ENCODE measurements at regions not wholly inside any gene's neighbourhood (a gene's known extent, or its start where the extent isn't known, plus 50 kb on each side); places are given as distances from the start of the nearest gene placed in this dataset.

DNA sequence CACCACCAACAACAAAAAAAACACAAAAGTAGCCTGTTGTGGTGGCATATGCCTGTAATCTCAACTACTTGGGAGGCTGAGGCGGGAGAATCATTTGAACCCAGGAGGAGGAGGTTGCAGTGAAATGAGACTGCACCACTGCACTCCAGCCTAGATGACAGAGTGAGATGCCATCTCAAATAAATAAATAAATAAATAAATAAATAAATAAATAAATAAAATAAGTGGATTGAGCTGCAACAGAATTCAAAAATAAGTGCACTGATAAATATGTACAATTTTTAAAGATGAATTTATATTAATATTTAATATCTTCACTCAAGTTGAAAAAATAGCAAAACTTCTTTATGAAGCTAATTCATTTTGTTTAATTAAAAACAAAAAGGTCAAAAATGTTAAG lies 259.6 kb downstream of the IRX2 start:
- POLR2A ChIA-PET = no interaction called here
- TF ChIP-seq CEBPB (IDR thresholded peaks at IDR 0.05; ENCODE audit: low read depth) = no peak
- TF ChIP-seq, protein P1, sequence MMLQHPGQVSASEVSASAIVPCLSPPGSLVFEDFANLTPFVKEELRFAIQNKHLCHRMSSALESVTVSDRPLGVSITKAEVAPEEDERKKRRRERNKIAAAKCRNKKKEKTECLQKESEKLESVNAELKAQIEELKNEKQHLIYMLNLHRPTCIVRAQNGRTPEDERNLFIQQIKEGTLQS (IDR thresholded peaks at IDR 0.05) = no peak
- TF ChIP-seq SP1 (IDR thresholded peaks at IDR 0.05; ENCODE audit: low read depth) = no peak

DNA sequence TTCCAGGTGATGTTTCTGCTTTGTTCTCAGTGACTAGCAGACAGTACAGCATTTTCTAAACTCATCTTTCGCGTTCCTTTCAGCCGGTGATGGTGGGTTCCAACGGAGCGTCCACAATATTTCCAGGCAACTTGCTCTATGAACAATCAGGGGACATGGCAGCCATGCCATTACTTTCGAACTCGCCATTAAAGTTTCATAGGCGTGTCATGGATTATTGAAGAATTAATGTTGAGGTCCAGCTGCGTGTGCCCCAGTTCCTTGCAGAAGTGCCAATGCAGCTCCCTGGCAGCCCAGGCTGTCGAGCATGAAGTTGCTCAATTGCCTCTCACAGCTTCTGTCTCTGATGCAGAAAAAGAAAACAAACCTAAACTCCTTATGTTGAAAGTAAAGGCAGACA lies 262.2 kb downstream of the IRX2 start:
- Histone ChIP-seq H3K9me3 (ENCODE audit: control insufficient read depth in 1 of 2, insufficient read depth in 1 of 2, low read depth in 1 of 2, low read length in 2 of 2) (peaks cover 11 to 16% of the 10 kb centered on the region in 2 experiments; a peak in 3 of 4 replicates), H3K9ac (ENCODE audit: low read length) (no peak overlapping the region), H3K9me2 (ENCODE audit: insufficient read depth) (no peaks in the 10 kb centered on the region), H4K20me1 (ENCODE audit: insufficient read depth) (no peaks in the 10 kb centered on the region), H3K27me3 (ENCODE audit: insufficient read depth, low read length) (no peaks in the 10 kb centered on the region), H3K4me1 (ENCODE audit: control insufficient read depth in 1 of 2, insufficient read depth in 2 of 2, low read length in 2 of 2) (no peaks in the 10 kb centered on the region), H2AFZ (ENCODE audit: low read depth, low read length, poor library complexity, severe bottlenecking) (no peak overlapping the region), H3K79me2 (ENCODE audit: insufficient read depth, low read length) (no peaks in the 10 kb centered on the region), H3K27ac (ENCODE audit: low read depth, low read length) (no peak overlapping the region), H3K4me2 (ENCODE audit: low read length) (no peak overlapping the region), H3K36me3 (ENCODE audit: control insufficient read depth in 1 of 2, insufficient read depth in 2 of 2, low read length in 2 of 2) (no peaks in the 10 kb centered on the region), H3K4me3 (replicated peaks in 1 of 2; ENCODE audit: low read depth in 1 of 2, low read length in 2 of 2) (no peak overlapping the region)
- intact Hi-C loops (cut with micrococcal nuclease) = no loop called here
- TF ChIP-seq POLR2A (IDR thresholded peaks at IDR 0.05; ENCODE audit: borderline replicate concordance, extremely low read depth, insufficient read depth, insufficient read length) (no peak), RAD21 (IDR thresholded peaks at IDR 0.05; ENCODE audit: low read depth) (no peak), EGR1 (IDR thresholded peaks at IDR 0.05; ENCODE audit: low read depth) (no peak), SIN3A (IDR thresholded peaks at IDR 0.05; ENCODE audit: low read depth) (no peak), JUND (IDR thresholded peaks at IDR 0.05) (no peak), ZFX (IDR thresholded peaks at IDR 0.05) (no peak), TCF7L2 (IDR thresholded peaks at IDR 0.05; ENCODE audit: borderline replicate concordance, extremely low read depth, insufficient read depth, insufficient read length) (no peak), ELF1 (IDR thresholded peaks at IDR 0.05; ENCODE audit: borderline replicate concordance, low read depth) (no peak), EZH2 (IDR thresholded peaks at IDR 0.05) (no peak), ZNF274 (IDR thresholded peaks at IDR 0.05; ENCODE audit: low read depth, low read length) (no peak), FOSL1 (IDR thresholded peaks at IDR 0.05; ENCODE audit: low read depth) (no peak), YY1 (IDR thresholded peaks at IDR 0.05; ENCODE audit: extremely low read depth, insufficient replicate concordance, low read depth, low read length) (no peak), SRF (IDR thresholded peaks at IDR 0.05; ENCODE audit: low read depth) (no peak), EZH2phosphoT487 (IDR thresholded peaks at IDR 0.05; ENCODE audit: borderline replicate concordance) (no peak), POLR2AphosphoS5 (IDR thresholded peaks at IDR 0.05; ENCODE audit: low read depth, low read length) (no peak)
- TF ChIP-seq, protein P2, sequence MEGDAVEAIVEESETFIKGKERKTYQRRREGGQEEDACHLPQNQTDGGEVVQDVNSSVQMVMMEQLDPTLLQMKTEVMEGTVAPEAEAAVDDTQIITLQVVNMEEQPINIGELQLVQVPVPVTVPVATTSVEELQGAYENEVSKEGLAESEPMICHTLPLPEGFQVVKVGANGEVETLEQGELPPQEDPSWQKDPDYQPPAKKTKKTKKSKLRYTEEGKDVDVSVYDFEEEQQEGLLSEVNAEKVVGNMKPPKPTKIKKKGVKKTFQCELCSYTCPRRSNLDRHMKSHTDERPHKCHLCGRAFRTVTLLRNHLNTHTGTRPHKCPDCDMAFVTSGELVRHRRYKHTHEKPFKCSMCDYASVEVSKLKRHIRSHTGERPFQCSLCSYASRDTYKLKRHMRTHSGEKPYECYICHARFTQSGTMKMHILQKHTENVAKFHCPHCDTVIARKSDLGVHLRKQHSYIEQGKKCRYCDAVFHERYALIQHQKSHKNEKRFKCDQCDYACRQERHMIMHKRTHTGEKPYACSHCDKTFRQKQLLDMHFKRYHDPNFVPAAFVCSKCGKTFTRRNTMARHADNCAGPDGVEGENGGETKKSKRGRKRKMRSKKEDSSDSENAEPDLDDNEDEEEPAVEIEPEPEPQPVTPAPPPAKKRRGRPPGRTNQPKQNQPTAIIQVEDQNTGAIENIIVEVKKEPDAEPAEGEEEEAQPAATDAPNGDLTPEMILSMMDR (IDR thresholded peaks at IDR 0.05 in 2 of 3, conservative IDR thresholded peaks at IDR 0.05 in 1 of 3; ENCODE audit: borderline replicate concordance in 1 of 3, insufficient read depth in 1 of 3, low read depth in 2 of 3, low read length in 2 of 3) = no peak
- TF ChIP-seq, protein P3, sequence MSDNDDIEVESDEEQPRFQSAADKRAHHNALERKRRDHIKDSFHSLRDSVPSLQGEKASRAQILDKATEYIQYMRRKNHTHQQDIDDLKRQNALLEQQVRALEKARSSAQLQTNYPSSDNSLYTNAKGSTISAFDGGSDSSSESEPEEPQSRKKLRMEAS (IDR thresholded peaks at IDR 0.05) = no peak
- TF ChIP-seq, protein P1 (IDR thresholded peaks at IDR 0.05) = no peak
- ChIA-PET CTCF (no interaction called here), RAD21 (ENCODE audit: low non-redundant PET in 1 of 2, low total read pairs in 2 of 2, uncharacterized antibody in 2 of 2, unreplicated experiment in 2 of 2) (no interaction called here), POLR2A (no interaction called here)
- DNase-seq (ENCODE audit: low read depth, low spot score) (no peak), ATAC-seq (no peak)
- BruUV-seq (replicated peaks) = no TSS peak

More for the DNA sequence above, 259.6 kb downstream of the IRX2 start:
- Histone ChIP-seq H3K9me3 (ENCODE audit: control insufficient read depth in 1 of 2, insufficient read depth in 1 of 2, low read depth in 1 of 2, low read length in 2 of 2) (peaks cover 14 to 31% of the 10 kb centered on the region in 2 experiments; a peak in 2 of 4 replicates), H3K36me3 (ENCODE audit: control insufficient read depth in 1 of 2, insufficient read depth in 2 of 2, low read length in 2 of 2) (no peaks in the 10 kb centered on the region), H3K27ac (ENCODE audit: low read depth, low read length) (no peak overlapping the region), H3K9me2 (ENCODE audit: insufficient read depth) (no peaks in the 10 kb centered on the region), H2AFZ (ENCODE audit: low read depth, low read length, poor library complexity, severe bottlenecking) (no peak overlapping the region), H3K79me2 (ENCODE audit: insufficient read depth, low read length) (no peaks in the 10 kb centered on the region), H3K4me2 (ENCODE audit: low read length) (no peak overlapping the region), H4K20me1 (ENCODE audit: insufficient read depth) (no peaks in the 10 kb centered on the region), H3K4me1 (ENCODE audit: control insufficient read depth in 1 of 2, insufficient read depth in 2 of 2, low read length in 2 of 2) (no peaks in the 10 kb centered on the region), H3K27me3 (ENCODE audit: insufficient read depth, low read length) (no peaks in the 10 kb centered on the region), H3K4me3 (replicated peaks in 1 of 2; ENCODE audit: low read depth in 1 of 2, low read length in 2 of 2) (no peak overlapping the region), H3K9ac (ENCODE audit: low read length) (no peak overlapping the region)
- ChIA-PET RAD21 (ENCODE audit: low non-redundant PET in 1 of 2, low total read pairs in 2 of 2, uncharacterized antibody in 2 of 2, unreplicated experiment in 2 of 2) (no interaction called here), CTCF (no interaction called here)
- no peak for ATAC-seq
- BruUV-seq (replicated peaks) = no TSS peak
- intact Hi-C loops (cut with micrococcal nuclease) = no loop called here
- no peak for DNase-seq (ENCODE audit: low read depth, low spot score)

Data from HCT116 (cell line).